ENCODE measurements at regions not wholly inside any gene's neighbourhood (a gene's known extent, or its start where the extent isn't known, plus 50 kb on each side); places are given as distances from the start of the nearest gene placed in this dataset.

- TF ChIP-seq ATF2 (IDR thresholded peaks at IDR 0.05; ENCODE audit: low read length) (no peak), EP300 (IDR thresholded peaks at IDR 0.05; ENCODE audit: borderline replicate concordance in 1 of 2, low read depth in 2 of 2, low read length in 2 of 2) (no peak), SP2 (IDR thresholded peaks at IDR 0.05; ENCODE audit: low read length) (no peak), CREB1 (IDR thresholded peaks at IDR 0.05) (no peak), NRF1 (IDR thresholded peaks at IDR 0.05; ENCODE audit: low read depth, low read length) (no peak), CHD7 (IDR thresholded peaks at IDR 0.05; ENCODE audit: insufficient replicate concordance, low read length) (no peak)
These were observed 52.1 kb upstream of the XPO1 start (continued) for GRCh38 chr2:61590214-61590613.

All from H1 (cell line).